ENCODE measurements at regions not wholly inside any gene's neighbourhood (a gene's known extent, or its start where the extent isn't known, plus 50 kb on each side); places are given as distances from the start of the nearest gene placed in this dataset.
"Not testable (repeated sequence)": the region's sequence is repeated elsewhere in the genome, so short reads cannot be mapped to it uniquely, and the experiment has no call there.

DNA sequence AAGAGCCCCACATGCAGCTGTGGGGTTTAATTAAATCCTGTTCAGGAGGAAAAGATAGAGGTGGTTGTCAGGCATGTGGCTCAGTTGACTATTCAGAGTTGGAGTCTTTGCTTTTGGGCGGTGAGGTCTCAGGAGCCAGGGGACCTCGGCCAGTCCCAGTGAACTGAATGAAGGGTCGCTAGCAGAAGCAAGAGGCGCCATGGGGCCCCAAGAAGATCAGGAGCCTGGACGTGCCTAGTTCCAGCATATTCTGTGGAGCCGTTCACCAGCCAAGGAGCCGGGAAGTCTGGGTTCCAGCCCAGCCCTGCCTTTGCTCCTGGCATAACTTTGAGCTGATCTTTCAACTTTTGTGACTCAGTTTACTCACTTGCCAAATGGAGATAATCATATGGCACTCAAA lies 217.7 kb upstream of the IRF2BP2 start:
- intact Hi-C loops (cut with micrococcal nuclease), result no loop called here

GRCh38 chr1:234827181-234827580 lies 217.2 kb upstream of the IRF2BP2 start:
- intact Hi-C loops (cut with micrococcal nuclease), result no loop called here

DNA sequence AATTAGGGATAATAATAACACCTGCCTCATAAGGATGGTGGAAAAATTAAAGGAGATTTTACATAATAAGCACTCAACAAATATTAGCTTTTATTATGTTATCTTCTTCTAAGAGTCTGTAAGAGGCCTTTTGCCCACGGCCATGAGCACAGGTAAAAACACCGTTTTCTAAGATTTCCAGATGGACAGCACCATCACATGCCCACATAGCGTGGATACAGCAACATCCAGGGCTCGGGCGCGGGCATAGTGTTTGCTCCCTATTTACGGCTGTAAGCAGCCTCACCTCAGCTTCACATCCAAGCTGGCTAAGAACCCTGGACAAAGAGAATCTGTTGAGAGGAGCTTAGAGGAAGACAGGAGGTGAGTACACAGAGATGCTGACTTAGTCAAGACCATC lies 216.4 kb upstream of the IRF2BP2 start:
- intact Hi-C loops (cut with micrococcal nuclease), result no loop called here

DNA sequence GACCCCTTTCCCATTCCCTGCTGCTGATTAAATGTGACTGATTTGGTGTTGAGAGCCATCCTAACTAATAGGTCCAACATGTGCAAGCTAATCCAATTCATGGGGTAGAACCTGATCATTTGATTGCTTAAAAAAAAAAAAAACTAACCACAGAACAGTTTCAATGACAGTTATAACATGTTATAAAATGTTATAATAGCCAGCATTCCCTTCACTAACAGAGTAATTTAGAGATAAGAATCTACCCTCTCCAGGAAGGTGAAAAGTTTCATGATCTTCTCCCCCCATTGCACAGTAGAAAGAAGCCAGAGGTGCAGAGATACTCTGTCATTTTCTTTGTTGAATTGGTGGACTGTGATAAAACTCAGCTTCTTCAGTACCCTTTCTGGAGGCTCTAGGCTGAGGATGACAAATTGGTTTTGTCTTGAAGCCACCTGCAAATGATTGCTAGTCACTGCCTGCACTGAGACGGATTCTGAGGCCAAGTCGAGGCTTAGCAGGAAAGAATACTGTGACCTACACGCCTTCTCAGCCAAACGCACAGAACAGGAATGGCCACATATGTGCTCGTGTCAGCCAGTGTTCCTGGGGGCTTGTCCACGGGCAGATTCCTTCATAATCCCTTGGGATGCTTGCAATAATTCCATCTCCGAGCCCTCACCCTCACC lies 215.7 kb upstream of the IRF2BP2 start:
- intact Hi-C loops (cut with micrococcal nuclease), result no loop called here

DNA sequence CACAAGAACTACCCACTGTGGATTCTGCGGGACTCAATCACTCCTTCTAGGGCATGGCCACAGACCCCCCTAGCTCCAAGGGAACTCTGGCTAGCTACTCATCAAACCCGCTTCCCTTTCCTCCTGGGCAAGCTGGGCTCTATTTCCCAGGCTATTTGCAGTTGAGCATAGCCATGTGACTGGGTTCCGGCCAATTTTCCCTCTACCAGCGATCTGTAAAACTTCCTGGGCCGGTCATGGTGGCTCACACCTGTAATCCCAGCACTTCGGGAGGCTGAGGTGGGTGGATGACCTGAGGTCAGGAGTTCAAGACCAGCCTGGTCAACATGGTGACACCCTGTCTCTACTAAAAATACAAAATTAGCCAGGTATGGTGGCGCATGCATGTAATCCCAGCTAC lies 214.9 kb upstream of the IRF2BP2 start:
- intact Hi-C loops (cut with micrococcal nuclease), result not testable (repeated sequence)

GRCh38 chr1:234823191-234824176 lies 213.5 kb upstream of the IRF2BP2 start:
- intact Hi-C loops (cut with micrococcal nuclease), result no loop called here

GRCh38 chr1:234821840-234822239 lies 211.9 kb upstream of the IRF2BP2 start:
- intact Hi-C loops (cut with micrococcal nuclease), result no loop called here

DNA sequence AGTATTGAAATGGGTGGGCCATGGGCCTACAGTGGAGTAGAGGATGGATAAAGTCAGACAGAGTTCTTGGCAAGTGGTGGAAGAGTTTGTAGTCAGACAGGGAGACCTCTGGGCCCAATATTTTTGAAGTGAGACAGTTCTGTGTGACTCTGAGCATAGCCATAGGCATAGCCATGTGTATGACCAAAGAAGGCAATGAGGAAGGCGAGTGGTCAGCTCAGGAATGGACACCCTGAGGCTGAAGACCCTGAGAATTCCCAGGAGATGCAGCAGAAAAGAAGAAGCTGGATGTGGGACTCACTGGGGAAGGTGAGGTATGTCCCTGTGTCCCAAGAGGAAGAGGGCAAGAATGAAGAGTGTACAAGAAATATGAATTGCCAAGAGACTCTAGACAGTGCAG lies 210.6 kb upstream of the IRF2BP2 start:
- intact Hi-C loops (cut with micrococcal nuclease), result no loop called here

- intact Hi-C loops (cut with micrococcal nuclease), result not testable (repeated sequence)
Observed at GRCh38 chr1:234819845-234820244, 209.9 kb upstream of the IRF2BP2 start.

GRCh38 chr1:234818040-234818387 lies 208.0 kb upstream of the IRF2BP2 start:
- intact Hi-C loops (cut with micrococcal nuclease), result not testable (repeated sequence)

DNA sequence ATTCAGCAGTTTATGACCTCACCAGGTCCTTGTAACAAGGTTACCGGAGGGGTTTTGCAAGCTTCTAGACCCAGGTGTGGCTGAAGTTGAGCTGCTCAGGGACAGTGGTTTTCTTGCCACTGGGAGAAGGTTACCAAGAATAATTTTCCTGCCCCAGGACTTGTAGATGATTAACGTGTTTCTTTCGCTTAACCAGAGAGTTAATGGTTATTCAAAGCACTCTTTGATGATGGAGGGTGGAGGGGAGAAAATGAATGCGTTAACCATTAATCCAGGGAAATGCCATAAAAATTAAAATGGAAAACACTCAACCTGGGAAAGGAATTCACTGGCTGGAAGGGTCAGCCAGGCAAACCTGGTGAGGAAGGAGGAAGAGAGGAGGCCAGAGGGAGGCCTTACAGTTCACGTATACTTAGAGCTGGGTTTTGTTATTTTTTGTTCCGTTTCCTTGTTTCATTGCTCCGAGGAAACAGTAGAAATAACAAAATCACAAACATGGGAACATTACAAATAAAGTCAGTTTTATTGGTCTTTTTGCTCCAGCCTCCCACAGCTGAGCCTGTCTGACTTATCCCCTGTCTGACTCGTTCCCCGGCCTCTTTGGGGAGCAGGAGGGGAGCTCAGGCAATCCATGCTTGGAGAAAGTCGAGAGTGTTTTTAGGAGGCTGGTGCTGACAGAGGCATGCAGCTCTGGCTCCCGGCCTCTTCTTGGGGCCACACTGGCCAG lies 207.5 kb upstream of the IRF2BP2 start:
- intact Hi-C loops (cut with micrococcal nuclease), result not testable (repeated sequence)

- intact Hi-C loops (cut with micrococcal nuclease), result not testable (repeated sequence)
Observed at GRCh38 chr1:234816864-234817263, 206.9 kb upstream of the IRF2BP2 start.

- intact Hi-C loops (cut with micrococcal nuclease), result not testable (repeated sequence)
Observed at GRCh38 chr1:234816186-234816851, 206.3 kb upstream of the IRF2BP2 start.

GRCh38 chr1:234815295-234815815 lies 205.4 kb upstream of the IRF2BP2 start:
- intact Hi-C loops (cut with micrococcal nuclease), result not testable (repeated sequence)

DNA sequence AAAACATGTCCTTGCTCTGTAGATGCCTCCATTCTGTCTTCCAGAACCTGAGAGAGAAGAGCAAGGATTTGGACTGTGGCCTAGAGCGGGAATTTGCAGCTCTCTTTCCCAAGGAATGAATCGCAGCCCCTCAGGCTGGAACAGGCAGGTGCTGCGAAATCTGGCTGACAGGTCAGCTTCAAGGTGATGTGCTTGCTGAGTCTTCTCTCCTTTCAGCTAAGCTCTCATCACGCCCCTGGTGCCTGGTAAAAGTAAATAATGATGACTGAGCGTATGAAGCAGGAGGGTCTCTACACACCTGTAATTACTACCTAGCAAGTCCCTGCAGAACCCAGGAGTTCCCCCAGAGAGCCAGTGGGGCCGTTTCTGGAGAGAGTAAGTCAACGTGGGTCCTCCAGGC lies 204.3 kb upstream of the IRF2BP2 start:
- intact Hi-C loops (cut with micrococcal nuclease), result not testable (repeated sequence)

- intact Hi-C loops (cut with micrococcal nuclease), result not testable (repeated sequence)
Observed at GRCh38 chr1:234811824-234812223, 201.8 kb upstream of the IRF2BP2 start.

- intact Hi-C loops (cut with micrococcal nuclease), result not testable (repeated sequence)
Observed at GRCh38 chr1:234810726-234811125, 200.7 kb upstream of the IRF2BP2 start.

GRCh38 chr1:234809854-234810245 lies 199.9 kb upstream of the IRF2BP2 start:
- intact Hi-C loops (cut with micrococcal nuclease), result not testable (repeated sequence)

- intact Hi-C loops (cut with micrococcal nuclease), result not testable (repeated sequence)
Observed at GRCh38 chr1:234808943-234809853, 199.2 kb upstream of the IRF2BP2 start.

GRCh38 chr1:234808459-234808858 lies 198.5 kb upstream of the IRF2BP2 start:
- intact Hi-C loops (cut with micrococcal nuclease), result not testable (repeated sequence)

Data from T-helper 1 cell treated with Interleukin-12 subunit alpha and Interleukin-12 subunit beta and Interleukin-4 antibody, amounts not matched to agents 30 ng/mL and 1 ng/mL, for 36 hours (primary cell).